Bronchial epithelial cell (primary cell): ENCODE measurements at regions not wholly inside any gene's neighbourhood (a gene's known extent, or its start where the extent isn't known, plus 50 kb on each side); places are given as distances from the start of the nearest gene placed in this dataset.

Experiments
- DNase-seq: peaks from one replicate; pipeline ENCODE4 v3.0.0-alpha.2; 2010; ENCODE audit warnings: low read depth
- FAIRE-seq: peaks from 2 replicates; lab custom pipeline; 2011; peaks lifted over from hg19 to GRCh38; lab: Jason Lieb, UNC
- H3K27me3 ChIP-seq: 2 replicates; pipeline ENCODE4 v1.5.1; 2011; ENCODE audit warnings: low read length; ENCODE audit not compliant: control insufficient read depth, insufficient read depth
- H3K36me3 ChIP-seq: 2 replicates; pipeline ENCODE4 v1.5.1; 2011; ENCODE audit warnings: low read length; ENCODE audit not compliant: control insufficient read depth, insufficient read depth
- H3K4me3 ChIP-seq: 2 replicates; pipeline ENCODE4 v1.5.1; 2011; ENCODE audit warnings: mild to moderate bottlenecking, low read depth, low read length, control low read depth
- TF ChIP-seq, protein P1 (sequence below): IDR thresholded peaks from 2 replicates; pipeline ENCODE4 v1.5.1; 2011; ENCODE audit warnings: mild to moderate bottlenecking, moderate library complexity, low read length, control low read depth, inconsistent platforms; ENCODE audit not compliant: insufficient read depth, severe bottlenecking

DNA sequence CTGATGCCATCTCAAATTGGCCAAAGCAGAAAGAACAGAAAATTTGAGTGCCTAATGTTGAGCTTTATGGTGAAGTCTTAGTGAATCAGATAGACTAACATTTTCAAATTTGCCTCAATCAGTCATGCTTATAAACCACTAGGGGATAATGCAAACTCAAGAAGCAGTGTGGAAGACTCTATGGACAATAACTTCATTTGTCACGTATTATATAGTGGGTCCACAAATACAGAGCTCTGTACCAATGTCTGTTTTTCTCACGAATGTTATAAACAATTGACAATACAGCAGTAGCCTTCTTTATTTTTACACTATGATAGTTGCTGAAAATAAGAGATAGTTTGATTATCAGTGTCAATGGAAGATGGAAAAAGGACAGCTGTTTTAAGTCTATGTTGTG, 190.8 kb upstream of the SLC8A1 start:
- no peak for DNase-seq
- H3K27me3 ChIP-seq: no peaks in the 10 kb centered on the region
- H3K36me3 ChIP-seq: no peaks in the 10 kb centered on the region
- no peak for FAIRE-seq
- TF ChIP-seq, protein P1, sequence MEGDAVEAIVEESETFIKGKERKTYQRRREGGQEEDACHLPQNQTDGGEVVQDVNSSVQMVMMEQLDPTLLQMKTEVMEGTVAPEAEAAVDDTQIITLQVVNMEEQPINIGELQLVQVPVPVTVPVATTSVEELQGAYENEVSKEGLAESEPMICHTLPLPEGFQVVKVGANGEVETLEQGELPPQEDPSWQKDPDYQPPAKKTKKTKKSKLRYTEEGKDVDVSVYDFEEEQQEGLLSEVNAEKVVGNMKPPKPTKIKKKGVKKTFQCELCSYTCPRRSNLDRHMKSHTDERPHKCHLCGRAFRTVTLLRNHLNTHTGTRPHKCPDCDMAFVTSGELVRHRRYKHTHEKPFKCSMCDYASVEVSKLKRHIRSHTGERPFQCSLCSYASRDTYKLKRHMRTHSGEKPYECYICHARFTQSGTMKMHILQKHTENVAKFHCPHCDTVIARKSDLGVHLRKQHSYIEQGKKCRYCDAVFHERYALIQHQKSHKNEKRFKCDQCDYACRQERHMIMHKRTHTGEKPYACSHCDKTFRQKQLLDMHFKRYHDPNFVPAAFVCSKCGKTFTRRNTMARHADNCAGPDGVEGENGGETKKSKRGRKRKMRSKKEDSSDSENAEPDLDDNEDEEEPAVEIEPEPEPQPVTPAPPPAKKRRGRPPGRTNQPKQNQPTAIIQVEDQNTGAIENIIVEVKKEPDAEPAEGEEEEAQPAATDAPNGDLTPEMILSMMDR: no peak
- no peak overlapping the region for H3K4me3 ChIP-seq

DNA sequence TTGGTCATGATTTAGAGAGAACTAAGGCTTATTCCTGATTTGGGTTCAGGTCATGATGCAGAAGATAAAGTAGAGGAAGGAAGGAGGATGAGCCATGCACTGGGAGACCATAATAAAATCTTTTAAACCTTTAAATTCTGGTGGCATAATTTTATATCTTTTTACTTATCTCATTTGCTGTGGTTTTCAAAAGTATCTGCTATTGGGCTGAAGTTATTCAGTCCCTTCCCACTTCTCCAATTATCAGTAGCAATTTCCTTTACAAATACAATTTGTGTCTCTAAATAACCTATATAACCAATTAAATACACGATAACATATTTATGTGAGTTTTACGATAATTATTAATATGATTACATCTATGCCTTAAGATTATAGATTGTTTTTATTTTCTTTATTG, 194.8 kb upstream of the SLC8A1 start:
- no peaks in the 10 kb centered on the region for H3K36me3 ChIP-seq

GRCh38 chr2:40652155-40652554, 200.3 kb upstream of the SLC8A1 start:
- DNase-seq (no peak), FAIRE-seq (no peak)
- TF ChIP-seq, protein P1: no peak
- H3K36me3 ChIP-seq: no peaks in the 10 kb centered on the region
- no peaks in the 10 kb centered on the region for H3K27me3 ChIP-seq
- no peak overlapping the region for H3K4me3 ChIP-seq

More for the DNA sequence above, 194.8 kb upstream of the SLC8A1 start:
- no peak for FAIRE-seq
- TF ChIP-seq, protein P1: no peak
- Histone ChIP-seq H3K27me3 (no peaks in the 10 kb centered on the region), H3K4me3 (no peak overlapping the region)
- DNase-seq: no peak

GRCh38 chr2:40653829-40654228, 201.9 kb upstream of the SLC8A1 start:
- Histone ChIP-seq H3K27me3 (no peaks in the 10 kb centered on the region), H3K36me3 (no peaks in the 10 kb centered on the region), H3K4me3 (no peak overlapping the region)
- DNase-seq (peak; percentile 78), FAIRE-seq (no peak)
- TF ChIP-seq, protein P1: no peak

DNA sequence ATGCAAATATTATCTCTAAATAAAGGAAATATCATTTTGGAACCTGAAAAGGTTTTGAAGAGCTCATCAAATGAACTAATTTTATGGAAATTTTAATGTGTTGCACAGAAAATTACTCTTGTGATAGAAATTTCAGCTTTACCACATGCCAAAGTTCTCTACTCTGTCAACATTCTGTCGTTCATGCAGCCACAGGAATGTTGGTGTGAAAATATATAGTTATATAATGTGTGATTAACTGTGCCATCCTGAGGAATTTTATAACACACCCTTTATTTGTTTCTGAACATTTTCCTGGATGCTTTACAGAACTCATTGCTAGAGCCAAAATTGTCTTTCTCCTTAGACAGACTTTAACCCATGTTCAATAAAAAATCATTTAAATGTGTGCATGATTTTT, 202.5 kb upstream of the SLC8A1 start:
- FAIRE-seq (no peak), DNase-seq (no peak)
- H3K36me3 ChIP-seq: no peaks in the 10 kb centered on the region

DNA sequence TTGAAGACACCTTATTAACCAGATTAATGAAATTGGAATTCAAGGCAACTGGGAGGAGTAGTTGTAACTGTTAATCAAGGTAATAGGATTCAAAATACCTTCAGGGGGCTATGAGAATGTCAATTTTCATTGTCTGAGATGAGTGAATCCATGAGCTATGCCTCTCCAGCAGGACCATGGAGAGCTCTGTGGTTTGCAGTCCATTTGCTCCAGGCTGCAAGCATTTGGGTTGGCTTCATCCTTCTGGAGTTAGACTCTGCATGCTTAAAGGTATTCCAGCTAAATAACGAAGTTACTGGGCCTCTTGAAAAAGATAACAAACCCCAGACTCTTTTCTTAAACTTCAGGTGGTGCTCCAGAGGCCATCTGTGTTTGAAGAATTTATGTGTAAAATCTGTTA, 207.1 kb upstream of the SLC8A1 start:
- TF ChIP-seq, protein P1: no peak
- FAIRE-seq: no peak
- Histone ChIP-seq H3K4me3 (no peak overlapping the region), H3K36me3 (no peaks in the 10 kb centered on the region), H3K27me3 (no peaks in the 10 kb centered on the region)
- peak; percentile 18 for DNase-seq

More for the DNA sequence above, 202.5 kb upstream of the SLC8A1 start:
- H3K4me3 ChIP-seq: no peak overlapping the region
- TF ChIP-seq, protein P1: no peak
- H3K27me3 ChIP-seq: no peaks in the 10 kb centered on the region
